ENCODE measurements at regions not wholly inside any gene's neighbourhood (a gene's known extent, or its start where the extent isn't known, plus 50 kb on each side); places are given as distances from the start of the nearest gene placed in this dataset.

DNA sequence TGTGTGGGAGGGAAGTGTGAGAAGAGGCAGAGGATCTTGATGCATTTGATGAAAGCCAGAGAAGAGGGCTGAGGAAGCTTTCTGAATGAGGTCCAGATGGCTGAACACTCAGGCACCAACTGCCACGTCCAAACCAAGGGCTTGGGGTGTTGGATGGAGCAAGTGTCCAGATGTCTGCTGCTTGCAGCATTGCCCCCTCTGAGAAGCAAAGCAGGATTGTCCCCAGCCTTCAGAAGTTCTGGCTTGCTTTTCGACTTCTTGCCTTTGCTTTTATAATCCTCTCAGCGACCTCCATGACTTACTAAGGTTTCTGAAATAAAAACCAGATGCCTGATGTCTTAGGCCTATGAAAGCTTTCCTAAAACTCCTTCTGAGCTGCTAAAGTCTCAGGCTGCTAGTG lies 182.5 kb downstream of the HUNK start:
- DNase-seq (ENCODE audit: low spot score in 2 of 2), result no peak
- 50 to 51% methylated on average over 3 of the region's 3 CpGs for WGBS, 2 donors
- no peak overlapping the region for H3K4me3 ChIP-seq (ENCODE audit: low read depth, poor library complexity, severe bottlenecking)
- intact Hi-C loops (cut with DNase I; ENCODE audit: low total_unique reads), result no loop called here
- TF ChIP-seq POLR2A (IDR thresholded peaks at IDR 0.05), result no peak
- TF ChIP-seq, protein P1, sequence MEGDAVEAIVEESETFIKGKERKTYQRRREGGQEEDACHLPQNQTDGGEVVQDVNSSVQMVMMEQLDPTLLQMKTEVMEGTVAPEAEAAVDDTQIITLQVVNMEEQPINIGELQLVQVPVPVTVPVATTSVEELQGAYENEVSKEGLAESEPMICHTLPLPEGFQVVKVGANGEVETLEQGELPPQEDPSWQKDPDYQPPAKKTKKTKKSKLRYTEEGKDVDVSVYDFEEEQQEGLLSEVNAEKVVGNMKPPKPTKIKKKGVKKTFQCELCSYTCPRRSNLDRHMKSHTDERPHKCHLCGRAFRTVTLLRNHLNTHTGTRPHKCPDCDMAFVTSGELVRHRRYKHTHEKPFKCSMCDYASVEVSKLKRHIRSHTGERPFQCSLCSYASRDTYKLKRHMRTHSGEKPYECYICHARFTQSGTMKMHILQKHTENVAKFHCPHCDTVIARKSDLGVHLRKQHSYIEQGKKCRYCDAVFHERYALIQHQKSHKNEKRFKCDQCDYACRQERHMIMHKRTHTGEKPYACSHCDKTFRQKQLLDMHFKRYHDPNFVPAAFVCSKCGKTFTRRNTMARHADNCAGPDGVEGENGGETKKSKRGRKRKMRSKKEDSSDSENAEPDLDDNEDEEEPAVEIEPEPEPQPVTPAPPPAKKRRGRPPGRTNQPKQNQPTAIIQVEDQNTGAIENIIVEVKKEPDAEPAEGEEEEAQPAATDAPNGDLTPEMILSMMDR (IDR thresholded peaks at IDR 0.05), result no peak

All from lower leg skin (tissue), 4 donors.